ENCODE measurements at regions not wholly inside any gene's neighbourhood (a gene's known extent, or its start where the extent isn't known, plus 50 kb on each side); places are given as distances from the start of the nearest gene placed in this dataset.

- Histone ChIP-seq H3K9me3 (no peaks in the 10 kb centered on the region), H3K4me3 (no peak overlapping the region), H3K27ac (no peak overlapping the region), H3K27me3 (no peaks in the 10 kb centered on the region), H3K36me3 (no peaks in the 10 kb centered on the region), H3K4me1 (no peaks in the 10 kb centered on the region)
- ATAC-seq (no peak), DNase-seq (no peak)
- intact Hi-C loops (cut with DNase I; ENCODE audit: low total_unique reads) (no loop called here), in situ Hi-C loops (cut with MboI; ENCODE audit: low sequenced_read_pairs in 4 of 4) (loop anchor here in 1 of 4 donors (25.0 kb wide), 1 partner anchor 386 kb away; no protein-coding TSS in a partner anchor)
- TF ChIP-seq POLR2A (IDR thresholded peaks at IDR 0.05) (no peak), CTCF (IDR thresholded peaks at IDR 0.05 in 4 of 5, conservative IDR thresholded peaks at IDR 0.05 in 1 of 5) (no peak)
Measured at GRCh38 chr9:1701113-1701512, 314.0 kb upstream of the SMARCA2 start.

GRCh38 chr9:1702701-1703100 lies 312.4 kb upstream of the SMARCA2 start:
- intact Hi-C loops (cut with DNase I; ENCODE audit: low total_unique reads): no loop called here
- Histone ChIP-seq H3K4me1 (no peaks in the 10 kb centered on the region), H3K9me3 (no peaks in the 10 kb centered on the region), H3K4me3 (no peak overlapping the region), H3K36me3 (no peaks in the 10 kb centered on the region), H3K27me3 (no peaks in the 10 kb centered on the region), H3K27ac (no peak overlapping the region)
- ATAC-seq (no peak), DNase-seq (no peak)
- no peak for TF ChIP-seq CTCF (IDR thresholded peaks at IDR 0.05 in 4 of 5, conservative IDR thresholded peaks at IDR 0.05 in 1 of 5)
- no peak for TF ChIP-seq POLR2A (IDR thresholded peaks at IDR 0.05)
- in situ Hi-C loops (cut with MboI; ENCODE audit: low sequenced_read_pairs in 4 of 4): loop anchor here in 1 of 4 donors (25.0 kb wide), 1 partner anchor 385 kb away; no protein-coding TSS in a partner anchor

GRCh38 chr9:1707291-1707690 lies 307.9 kb upstream of the SMARCA2 start:
- DNase-seq (no peak), ATAC-seq (no peak)
- no peaks in the 10 kb centered on the region for H3K4me1 ChIP-seq
- in situ Hi-C loops (cut with MboI; ENCODE audit: low sequenced_read_pairs in 4 of 4) (loop anchor here in 1 of 4 donors (25.0 kb wide), 1 partner anchor 380 kb away; no protein-coding TSS in a partner anchor), intact Hi-C loops (cut with DNase I; ENCODE audit: low total_unique reads) (no loop called here)
- TF ChIP-seq CTCF (IDR thresholded peaks at IDR 0.05 in 4 of 5, conservative IDR thresholded peaks at IDR 0.05 in 1 of 5): no peak
- H3K4me3 ChIP-seq: no peak overlapping the region
- H3K9me3 ChIP-seq: no peaks in the 10 kb centered on the region
- no peak overlapping the region for H3K27ac ChIP-seq
- H3K36me3 ChIP-seq: no peaks in the 10 kb centered on the region
- H3K27me3 ChIP-seq: no peaks in the 10 kb centered on the region

GRCh38 chr9:1708219-1708618 lies 306.9 kb upstream of the SMARCA2 start:
- DNase-seq (no peak), ATAC-seq (no peak)
- intact Hi-C loops (cut with DNase I; ENCODE audit: low total_unique reads) (no loop called here), in situ Hi-C loops (cut with MboI; ENCODE audit: low sequenced_read_pairs in 4 of 4) (loop anchor here in 1 of 4 donors (25.0 kb wide), 1 partner anchor 379 kb away; no protein-coding TSS in a partner anchor)
- Histone ChIP-seq H3K4me1 (no peaks in the 10 kb centered on the region), H3K27me3 (no peaks in the 10 kb centered on the region), H3K36me3 (no peaks in the 10 kb centered on the region), H3K9me3 (no peaks in the 10 kb centered on the region), H3K27ac (no peak overlapping the region), H3K4me3 (no peak overlapping the region)
- no peak for TF ChIP-seq CTCF (IDR thresholded peaks at IDR 0.05 in 4 of 5, conservative IDR thresholded peaks at IDR 0.05 in 1 of 5)
- no peak for TF ChIP-seq POLR2A (IDR thresholded peaks at IDR 0.05)

GRCh38 chr9:1709347-1709746 lies 305.8 kb upstream of the SMARCA2 start:
- ATAC-seq (no peak), DNase-seq (no peak)
- H3K4me3 ChIP-seq: no peak overlapping the region
- no peaks in the 10 kb centered on the region for H3K36me3 ChIP-seq
- intact Hi-C loops (cut with DNase I; ENCODE audit: low total_unique reads) (no loop called here), in situ Hi-C loops (cut with MboI; ENCODE audit: low sequenced_read_pairs in 4 of 4) (loop anchor here in 1 of 4 donors (25.0 kb wide), 1 partner anchor 378 kb away; no protein-coding TSS in a partner anchor)
- H3K4me1 ChIP-seq: no peaks in the 10 kb centered on the region
- no peaks in the 10 kb centered on the region for H3K27me3 ChIP-seq
- no peaks in the 10 kb centered on the region for H3K9me3 ChIP-seq
- H3K27ac ChIP-seq: no peak overlapping the region
- TF ChIP-seq POLR2A (IDR thresholded peaks at IDR 0.05) (no peak), CTCF (IDR thresholded peaks at IDR 0.05 in 4 of 5, conservative IDR thresholded peaks at IDR 0.05 in 1 of 5) (peak in 1 of 5 experiments; percentile 24)
